ENCODE measurements at regions not wholly inside any gene's neighbourhood (a gene's known extent, or its start where the extent isn't known, plus 50 kb on each side); places are given as distances from the start of the nearest gene placed in this dataset.

DNA sequence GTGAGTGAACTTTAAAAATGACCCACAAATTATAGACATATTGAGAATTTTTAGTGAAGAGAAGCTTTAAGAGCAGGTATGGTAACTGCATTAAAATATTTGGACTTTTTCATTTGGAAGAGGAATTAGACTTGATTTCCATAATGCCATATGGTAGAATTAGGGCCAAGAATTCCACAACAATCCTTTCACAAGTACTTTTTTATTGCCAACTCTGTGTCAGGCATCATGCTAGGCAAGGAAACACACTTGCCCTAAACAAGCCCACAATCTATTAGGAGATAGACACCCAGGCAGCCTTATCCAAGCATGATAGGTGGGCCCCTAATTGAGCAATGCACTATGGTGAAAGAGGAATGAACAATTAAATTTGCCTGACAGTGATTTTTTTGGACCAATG, 353.0 kb downstream of the TGFB2 start:
- no peak overlapping the region for H2AFZ ChIP-seq (ENCODE audit: low read depth, low read length)
- intact Hi-C loops (cut with micrococcal nuclease): no loop called here
- ATAC-seq: no peak
- H3K4me2 ChIP-seq (ENCODE audit: insufficient read depth, low read length): no peak overlapping the region
- no peak overlapping the region for H3K27ac ChIP-seq (ENCODE audit: extremely low read depth, low read depth, low read length)
- no peak for TF ChIP-seq SAFB (IDR thresholded peaks at IDR 0.05; ENCODE audit: borderline replicate concordance, low read depth, low read length)
- no peak for TF ChIP-seq MAFG (tag; conservative IDR thresholded peaks at IDR 0.05)
- no peak for TF ChIP-seq ZNF668 (CRISPR knock-in tag; IDR thresholded peaks at IDR 0.05)
- no peak for TF ChIP-seq KAT8 (IDR thresholded peaks at IDR 0.05; ENCODE audit: low read depth)
- TF ChIP-seq, protein P1, sequence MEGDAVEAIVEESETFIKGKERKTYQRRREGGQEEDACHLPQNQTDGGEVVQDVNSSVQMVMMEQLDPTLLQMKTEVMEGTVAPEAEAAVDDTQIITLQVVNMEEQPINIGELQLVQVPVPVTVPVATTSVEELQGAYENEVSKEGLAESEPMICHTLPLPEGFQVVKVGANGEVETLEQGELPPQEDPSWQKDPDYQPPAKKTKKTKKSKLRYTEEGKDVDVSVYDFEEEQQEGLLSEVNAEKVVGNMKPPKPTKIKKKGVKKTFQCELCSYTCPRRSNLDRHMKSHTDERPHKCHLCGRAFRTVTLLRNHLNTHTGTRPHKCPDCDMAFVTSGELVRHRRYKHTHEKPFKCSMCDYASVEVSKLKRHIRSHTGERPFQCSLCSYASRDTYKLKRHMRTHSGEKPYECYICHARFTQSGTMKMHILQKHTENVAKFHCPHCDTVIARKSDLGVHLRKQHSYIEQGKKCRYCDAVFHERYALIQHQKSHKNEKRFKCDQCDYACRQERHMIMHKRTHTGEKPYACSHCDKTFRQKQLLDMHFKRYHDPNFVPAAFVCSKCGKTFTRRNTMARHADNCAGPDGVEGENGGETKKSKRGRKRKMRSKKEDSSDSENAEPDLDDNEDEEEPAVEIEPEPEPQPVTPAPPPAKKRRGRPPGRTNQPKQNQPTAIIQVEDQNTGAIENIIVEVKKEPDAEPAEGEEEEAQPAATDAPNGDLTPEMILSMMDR (IDR thresholded peaks at IDR 0.05 in 2 of 3, conservative IDR thresholded peaks at IDR 0.05 in 1 of 3; ENCODE audit: insufficient read depth in 2 of 3, low read depth in 1 of 3, low read length in 3 of 3): no peak
- TF ChIP-seq, protein P2, sequence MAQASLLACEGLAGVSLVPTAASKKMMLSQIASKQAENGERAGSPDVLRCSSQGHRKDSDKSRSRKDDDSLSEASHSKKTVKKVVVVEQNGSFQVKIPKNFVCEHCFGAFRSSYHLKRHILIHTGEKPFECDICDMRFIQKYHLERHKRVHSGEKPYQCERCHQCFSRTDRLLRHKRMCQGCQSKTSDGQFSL (CRISPR knock-in tag; IDR thresholded peaks at IDR 0.05): no peak
- TF ChIP-seq, protein P2 (tag; IDR thresholded peaks at IDR 0.05): no peak
- TF ChIP-seq ZNF707 (CRISPR knock-in tag; conservative IDR thresholded peaks at IDR 0.05): no peak
- no peak for TF ChIP-seq ZNF561 (CRISPR knock-in tag; conservative IDR thresholded peaks at IDR 0.05)
- TF ChIP-seq CEBPG (CRISPR knock-in tag; IDR thresholded peaks at IDR 0.05): no peak
- TF ChIP-seq CEBPG (tag; conservative IDR thresholded peaks at IDR 0.05 in 1 of 2, IDR thresholded peaks at IDR 0.05 in 1 of 2): no peak
- TF ChIP-seq GTF2F1 (IDR thresholded peaks at IDR 0.05; ENCODE audit: low read depth, low read length): no peak
- TF ChIP-seq SRSF3 (IDR thresholded peaks at IDR 0.05; ENCODE audit: insufficient read depth, low read length): no peak
- TF ChIP-seq ZNF324 (CRISPR knock-in tag; IDR thresholded peaks at IDR 0.05): no peak
- no peak for TF ChIP-seq ZBTB17 (CRISPR knock-in tag; IDR thresholded peaks at IDR 0.05)
- TF ChIP-seq ZNF778 (CRISPR knock-in tag; IDR thresholded peaks at IDR 0.05): no peak
- no peak for TF ChIP-seq POLR2H (tag; IDR thresholded peaks at IDR 0.05; ENCODE audit: low read depth)
- TF ChIP-seq IFI16 (CRISPR knock-in tag; IDR thresholded peaks at IDR 0.05): no peak
- TF ChIP-seq ARHGAP35 (IDR thresholded peaks at IDR 0.05; ENCODE audit: partially characterized antibody): no peak
- no peak for TF ChIP-seq HOXB6 (CRISPR knock-in tag; IDR thresholded peaks at IDR 0.05; ENCODE audit: borderline replicate concordance)
- TF ChIP-seq NRF1 (conservative IDR thresholded peaks at IDR 0.05 in 1 of 2, IDR thresholded peaks at IDR 0.05 in 1 of 2): no peak
- TF ChIP-seq MEF2D (tag; conservative IDR thresholded peaks at IDR 0.05; ENCODE audit: low read depth): no peak
- H3K4me3 ChIP-seq: no peak overlapping the region
- no peak overlapping the region for H3K9ac ChIP-seq (ENCODE audit: insufficient read depth in 1 of 2, low read depth in 2 of 2, low read length in 2 of 2)
- ChIA-PET POLR2A (no interaction called here), CTCF (ENCODE audit: low intra/inter-chr PET ratio) (no interaction called here)
- DNase-seq (ENCODE audit: extremely low read depth in 1 of 4, low spot score in 3 of 4): no peak
- in situ Hi-C loops (cut with MboI): no loop called here
- H3K9me1 ChIP-seq (ENCODE audit: control insufficient read depth, insufficient read depth, low read length): no peaks in the 10 kb centered on the region
- FAIRE-seq: no peak
- no TSS peak for BruUV-seq (replicated peaks)
- H3K9me3 ChIP-seq (replicated peaks; ENCODE audit: control insufficient read depth, insufficient read depth, low read depth, low read length): no peaks in the 10 kb centered on the region
- no peaks in the 10 kb centered on the region for H3K36me3 ChIP-seq (ENCODE audit: control insufficient read depth, insufficient read depth, low read length)
- H3K27me3 ChIP-seq (ENCODE audit: control insufficient read depth in 2 of 2, insufficient read depth in 2 of 2, low read length in 2 of 2): no peaks in the 10 kb centered on the region
- no peaks in the 10 kb centered on the region for H4K20me1 ChIP-seq (replicated peaks; ENCODE audit: control insufficient read depth, insufficient read depth, low read length)
- no peaks in the 10 kb centered on the region for H3K79me2 ChIP-seq (ENCODE audit: control insufficient read depth, insufficient read depth, low read length)
- H3K4me1 ChIP-seq (replicated peaks in 1 of 2; ENCODE audit: control insufficient read depth in 2 of 2, insufficient read depth in 2 of 2, low read length in 2 of 2): no peaks in the 10 kb centered on the region
